ENCODE measurements at regions not wholly inside any gene's neighbourhood (a gene's known extent, or its start where the extent isn't known, plus 50 kb on each side); places are given as distances from the start of the nearest gene placed in this dataset.

- no peak for DNase-seq (ENCODE audit: low read depth in 2 of 2, low spot score in 1 of 2)
Observed at GRCh38 chr5:38101897-38102296, 156.5 kb upstream of the EGFLAM start.

- DNase-seq (ENCODE audit: low read depth in 2 of 2, low spot score in 1 of 2): no peak
Observed at GRCh38 chr5:38099205-38100168, 158.9 kb upstream of the EGFLAM start.

- DNase-seq (ENCODE audit: low read depth in 2 of 2, low spot score in 1 of 2): no peak
Observed at GRCh38 chr5:38094889-38095288, 163.5 kb upstream of the EGFLAM start.

GRCh38 chr5:38093855-38094254 is 164.5 kb upstream of the EGFLAM start:
- no peak for DNase-seq (ENCODE audit: low read depth in 2 of 2, low spot score in 1 of 2)

- no peak for DNase-seq (ENCODE audit: low read depth in 2 of 2, low spot score in 1 of 2)
Observed at GRCh38 chr5:38086777-38087176, 171.6 kb upstream of the EGFLAM start.

- DNase-seq (ENCODE audit: low read depth in 2 of 2, low spot score in 1 of 2): no peak
Observed at GRCh38 chr5:38079620-38080402, 178.5 kb upstream of the EGFLAM start.

GRCh38 chr5:38078161-38078560 is 180.2 kb upstream of the EGFLAM start:
- DNase-seq (ENCODE audit: low read depth in 2 of 2, low spot score in 1 of 2): no peak

- no peak for DNase-seq (ENCODE audit: low read depth in 2 of 2, low spot score in 1 of 2)
Observed at GRCh38 chr5:38077652-38078051, 180.7 kb upstream of the EGFLAM start.

GRCh38 chr5:38071831-38072694 is 186.3 kb upstream of the EGFLAM start:
- DNase-seq (ENCODE audit: low read depth in 2 of 2, low spot score in 1 of 2): no peak

- no peak for DNase-seq (ENCODE audit: low read depth in 2 of 2, low spot score in 1 of 2)
Observed at GRCh38 chr5:38070304-38070950, 187.9 kb upstream of the EGFLAM start.

- DNase-seq (ENCODE audit: low read depth in 2 of 2, low spot score in 1 of 2): no peak
Observed at GRCh38 chr5:38069360-38069759, 189.0 kb upstream of the EGFLAM start.

GRCh38 chr5:38060354-38060753 is 198.0 kb upstream of the EGFLAM start:
- no peak for DNase-seq (ENCODE audit: low read depth in 2 of 2, low spot score in 1 of 2)

GRCh38 chr5:38059876-38060275 is 198.5 kb upstream of the EGFLAM start:
- DNase-seq (ENCODE audit: low read depth in 2 of 2, low spot score in 1 of 2): no peak

GRCh38 chr5:38051711-38052511 is 206.4 kb upstream of the EGFLAM start:
- no peak for DNase-seq (ENCODE audit: low read depth in 2 of 2, low spot score in 1 of 2)

- DNase-seq (ENCODE audit: low read depth in 2 of 2, low spot score in 1 of 2): no peak
Observed at GRCh38 chr5:38048400-38048799, 208.6 kb upstream of the GDNF start.

- no peak for DNase-seq (ENCODE audit: low read depth in 2 of 2, low spot score in 1 of 2)
Observed at GRCh38 chr5:38046103-38046502, 206.3 kb upstream of the GDNF start.

- no peak for DNase-seq (ENCODE audit: low read depth in 2 of 2, low spot score in 1 of 2)
Observed at GRCh38 chr5:38045446-38045845, 205.6 kb upstream of the GDNF start.

GRCh38 chr5:38039826-38040225 is 200.0 kb upstream of the GDNF start:
- no peak for DNase-seq (ENCODE audit: low read depth in 2 of 2, low spot score in 1 of 2)

- DNase-seq (ENCODE audit: low read depth in 2 of 2, low spot score in 1 of 2): no peak
Observed at GRCh38 chr5:38039091-38039490, 199.2 kb upstream of the GDNF start.

GRCh38 chr5:38036765-38037164 is 196.9 kb upstream of the GDNF start:
- DNase-seq (ENCODE audit: low read depth in 2 of 2, low spot score in 1 of 2): no peak
